Sigmoid colon (tissue), 6 donors: ENCODE measurements at regions not wholly inside any gene's neighbourhood (a gene's known extent, or its start where the extent isn't known, plus 50 kb on each side); places are given as distances from the start of the nearest gene placed in this dataset.

Experiments
- DNase-seq: peaks from one replicate; pipeline ENCODE4 v3.0.0-alpha.2; 2019
- H3K27ac ChIP-seq, 4 donors: fragments of 200-600 bp; sonication (generic); one replicate each; pipeline ENCODE4 v1.5.1; 2016 to 2019; ENCODE audit warnings: mild to moderate bottlenecking in 1 of 4
- H3K27me3 ChIP-seq, 3 donors: fragments of 200-600 bp; sonication (generic); one replicate each; pipeline ENCODE4 v1.5.1; 2019; ENCODE audit warnings: mild to moderate bottlenecking in 1 of 3
- H3K36me3 ChIP-seq, 4 donors: fragments of 200-600 bp; sonication (generic); one replicate each; pipeline ENCODE4 v1.5.1; 2016 to 2019
- H3K4me1 ChIP-seq, 4 donors: fragments of 200-600 bp; sonication (generic); one replicate each; pipeline ENCODE4 v1.5.1; 2017 to 2019
- H3K4me3 ChIP-seq, 4 donors: fragments of 200-600 bp; sonication (generic); one replicate each; pipeline ENCODE4 v1.5.1; 2017 to 2019; ENCODE audit warnings: mild to moderate bottlenecking in 2 of 4, moderate library complexity in 1 of 4
- H3K9me3 ChIP-seq, 4 donors: fragments of 200-600 bp in 3 of 4; sonication (generic) in 3 of 4; one replicate each; pipeline versions ENCODE4 v1.5.1 to v1.6.1; 2013 to 2019
- EP300 ChIP-seq, 4 donors: sonication (generic); formaldehyde crosslinking; IDR thresholded peaks; one replicate each; pipeline ENCODE4 v1.6.1; 2017; ENCODE audit warnings: antibody characterized with exemption in 4 of 4
- POLR2A ChIP-seq, 2 donors: fragments of 450-650 bp; IDR thresholded peaks; one replicate each; pipeline ENCODE4 v1.6.1; 2016; ENCODE audit warnings: antibody characterized with exemption in 2 of 2, mild to moderate bottlenecking in 2 of 2, moderate library complexity in 2 of 2
- POLR2AphosphoS5 ChIP-seq, 4 donors: sonication (generic); formaldehyde crosslinking; IDR thresholded peaks; one replicate each; pipeline ENCODE4 v1.6.1; 2017; ENCODE audit warnings: antibody characterized with exemption in 4 of 4
- WGBS, 2 donors: extraction: QIAGEN DNeasy Blood & Tissue Kit; methylation state at CpG; one replicate each; pipeline ENCODE4 v1.1.7; 2013; 5-methylcytosine and 5-hydroxymethylcytosine counted together
- intact Hi-C: fragments of 100-400 bp; cut with DNase I; formaldehyde crosslinking; loops from one replicate; pipeline ENCODE4 v1.15.1; 2023
- TF ChIP-seq, protein P1 (sequence below), 4 experiments: fragments of 450-650 bp in 3 of 4; fragments of 200-600 bp in 1 of 4; IDR thresholded peaks; one replicate each; pipeline ENCODE4 v1.5.1; 2016 to 2019; ENCODE audit warnings: antibody characterized with exemption in 4 of 4, mild to moderate bottlenecking in 3 of 4, moderate library complexity in 2 of 4
- donor health status: healthy with polysubstance abuse.
- donor health status: healthy.

DNA sequence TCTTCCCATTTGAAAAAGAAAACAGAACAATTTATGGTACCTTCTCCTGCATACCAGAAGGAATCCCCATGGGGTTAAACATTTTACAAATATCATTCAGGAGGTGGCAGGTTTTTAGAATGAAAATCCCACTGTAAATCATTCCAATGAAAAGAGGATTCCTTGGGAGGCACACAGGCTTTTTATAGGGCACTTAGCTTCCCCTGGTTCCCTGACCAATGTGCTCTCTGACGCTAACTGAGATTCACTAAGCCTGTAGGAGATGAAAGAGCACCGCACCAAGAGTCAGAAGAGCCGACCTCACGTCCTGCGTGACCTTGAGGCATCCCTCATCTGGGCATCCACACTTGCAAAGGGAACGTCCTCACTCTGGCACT, 82.5 kb downstream of the CMPK2 start:
- H3K4me1 ChIP-seq: peaks cover 0 to 12% (median 10%) of the 10 kb centered on the region in 4 donors
- WGBS, 2 donors: 71 to 83% methylated on average over 6 of the region's 6 CpGs

DNA sequence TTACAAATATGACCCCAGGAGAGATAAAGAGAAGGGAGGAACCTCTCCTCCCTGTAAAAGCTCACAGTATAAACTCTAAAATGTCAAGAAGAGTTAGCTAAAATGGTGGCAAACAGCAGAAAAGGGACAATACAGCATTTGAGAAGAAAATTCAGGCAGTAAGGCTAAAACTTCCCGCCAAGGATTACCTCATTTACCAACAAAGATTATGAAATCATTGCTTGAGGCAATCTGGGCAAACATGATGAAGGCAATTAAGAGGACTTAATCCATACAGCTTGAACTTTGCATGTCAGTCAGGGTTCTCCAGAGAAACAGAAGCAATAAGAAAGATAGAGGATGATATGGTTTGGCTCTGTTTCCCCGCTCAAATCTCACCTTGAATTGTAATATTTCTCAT, 81.4 kb downstream of the CMPK2 start:
- H3K4me3 ChIP-seq: no peak overlapping the region
- no peaks in the 10 kb centered on the region for H3K9me3 ChIP-seq
- DNase-seq: no peak
- H3K4me1 ChIP-seq: peaks cover 0 to 12% (median 10%) of the 10 kb centered on the region in 4 donors
- intact Hi-C loops: no loop called here
- H3K27me3 ChIP-seq: peaks cover 0 to 3% (median 0%) of the 10 kb centered on the region in 3 donors
- TF ChIP-seq EP300 (IDR thresholded peaks at IDR 0.05) (no peak), POLR2A (IDR thresholded peaks at IDR 0.05) (no peak), POLR2AphosphoS5 (IDR thresholded peaks at IDR 0.05) (no peak)
- TF ChIP-seq, protein P1, sequence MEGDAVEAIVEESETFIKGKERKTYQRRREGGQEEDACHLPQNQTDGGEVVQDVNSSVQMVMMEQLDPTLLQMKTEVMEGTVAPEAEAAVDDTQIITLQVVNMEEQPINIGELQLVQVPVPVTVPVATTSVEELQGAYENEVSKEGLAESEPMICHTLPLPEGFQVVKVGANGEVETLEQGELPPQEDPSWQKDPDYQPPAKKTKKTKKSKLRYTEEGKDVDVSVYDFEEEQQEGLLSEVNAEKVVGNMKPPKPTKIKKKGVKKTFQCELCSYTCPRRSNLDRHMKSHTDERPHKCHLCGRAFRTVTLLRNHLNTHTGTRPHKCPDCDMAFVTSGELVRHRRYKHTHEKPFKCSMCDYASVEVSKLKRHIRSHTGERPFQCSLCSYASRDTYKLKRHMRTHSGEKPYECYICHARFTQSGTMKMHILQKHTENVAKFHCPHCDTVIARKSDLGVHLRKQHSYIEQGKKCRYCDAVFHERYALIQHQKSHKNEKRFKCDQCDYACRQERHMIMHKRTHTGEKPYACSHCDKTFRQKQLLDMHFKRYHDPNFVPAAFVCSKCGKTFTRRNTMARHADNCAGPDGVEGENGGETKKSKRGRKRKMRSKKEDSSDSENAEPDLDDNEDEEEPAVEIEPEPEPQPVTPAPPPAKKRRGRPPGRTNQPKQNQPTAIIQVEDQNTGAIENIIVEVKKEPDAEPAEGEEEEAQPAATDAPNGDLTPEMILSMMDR (IDR thresholded peaks at IDR 0.05): no peak
- no peaks in the 10 kb centered on the region for H3K36me3 ChIP-seq
- WGBS, 2 donors: 60 to 85% methylated on average over 2 of the region's 2 CpGs
- no peak overlapping the region for H3K27ac ChIP-seq

More for the DNA sequence above, 82.5 kb downstream of the CMPK2 start:
- no peak for TF ChIP-seq EP300 (IDR thresholded peaks at IDR 0.05)
- no peak for TF ChIP-seq POLR2A (IDR thresholded peaks at IDR 0.05)
- no peak for TF ChIP-seq POLR2AphosphoS5 (IDR thresholded peaks at IDR 0.05)
- TF ChIP-seq, protein P1 (IDR thresholded peaks at IDR 0.05): no peak
- Histone ChIP-seq H3K36me3 (no peaks in the 10 kb centered on the region), H3K4me3 (no peak overlapping the region), H3K27ac (no peak overlapping the region), H3K27me3 (peaks cover 0 to 3% (median 0%) of the 10 kb centered on the region in 3 donors), H3K9me3 (no peaks in the 10 kb centered on the region)
- no peak for DNase-seq
- intact Hi-C loops: no loop called here

DNA sequence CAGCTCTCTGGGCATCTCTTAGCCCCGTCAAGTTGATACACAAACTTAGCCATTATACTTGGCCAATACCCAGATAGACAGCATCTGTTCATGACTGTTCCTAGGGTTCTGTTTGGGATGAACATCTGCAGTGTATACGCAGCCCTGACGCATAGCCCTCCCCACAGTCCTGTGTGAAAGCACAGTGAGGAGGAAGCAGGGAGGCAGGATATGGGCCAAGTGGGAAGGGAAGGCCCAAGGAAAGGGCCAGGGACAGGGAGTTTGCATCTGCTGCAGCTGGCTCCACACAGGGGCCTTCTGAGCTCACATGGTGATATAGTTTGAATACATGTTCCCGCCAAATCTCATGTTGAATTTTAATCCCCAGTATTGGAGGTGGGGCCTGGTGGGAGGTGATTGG, 80.2 kb downstream of the CMPK2 start:
- no peaks in the 10 kb centered on the region for H3K27me3 ChIP-seq
- H3K4me3 ChIP-seq: no peak overlapping the region
- peaks cover 0 to 10% (median 9%) of the 10 kb centered on the region in 4 donors for H3K4me1 ChIP-seq
- no peak for DNase-seq
- no peaks in the 10 kb centered on the region for H3K9me3 ChIP-seq
- intact Hi-C loops: no loop called here
- 62 to 66% methylated on average over 4 of the region's 4 CpGs for WGBS, 2 donors
- no peak overlapping the region for H3K27ac ChIP-seq
- no peaks in the 10 kb centered on the region for H3K36me3 ChIP-seq
- TF ChIP-seq, protein P1 (IDR thresholded peaks at IDR 0.05): no peak
- TF ChIP-seq POLR2A (IDR thresholded peaks at IDR 0.05) (no peak), EP300 (IDR thresholded peaks at IDR 0.05) (no peak), POLR2AphosphoS5 (IDR thresholded peaks at IDR 0.05) (no peak)

DNA sequence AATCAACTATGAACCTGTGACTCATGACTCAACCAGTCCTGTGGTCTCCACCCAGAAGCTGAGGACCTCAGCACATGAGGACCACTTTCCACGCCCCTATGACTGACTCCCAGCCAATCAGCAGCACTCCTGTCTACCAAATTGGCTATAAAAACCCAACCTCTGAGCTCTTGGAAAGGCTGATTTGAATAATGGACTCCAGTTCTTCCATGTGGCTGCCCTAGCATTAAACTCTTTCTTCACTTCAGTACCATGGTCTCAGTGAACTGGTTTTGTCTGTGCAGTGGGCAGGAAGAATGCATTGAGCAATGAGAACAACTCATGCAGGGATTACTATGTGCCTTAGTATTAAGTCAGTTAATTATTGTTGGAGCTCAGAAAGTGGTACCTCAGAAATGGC, 78.3 kb downstream of the CMPK2 start:
- TF ChIP-seq POLR2AphosphoS5 (IDR thresholded peaks at IDR 0.05) (no peak), POLR2A (IDR thresholded peaks at IDR 0.05) (no peak), EP300 (IDR thresholded peaks at IDR 0.05) (no peak)
- TF ChIP-seq, protein P1 (IDR thresholded peaks at IDR 0.05): no peak
- WGBS, 2 donors: 19 to 82% methylated on average over 1 of the region's 1 CpG

DNA sequence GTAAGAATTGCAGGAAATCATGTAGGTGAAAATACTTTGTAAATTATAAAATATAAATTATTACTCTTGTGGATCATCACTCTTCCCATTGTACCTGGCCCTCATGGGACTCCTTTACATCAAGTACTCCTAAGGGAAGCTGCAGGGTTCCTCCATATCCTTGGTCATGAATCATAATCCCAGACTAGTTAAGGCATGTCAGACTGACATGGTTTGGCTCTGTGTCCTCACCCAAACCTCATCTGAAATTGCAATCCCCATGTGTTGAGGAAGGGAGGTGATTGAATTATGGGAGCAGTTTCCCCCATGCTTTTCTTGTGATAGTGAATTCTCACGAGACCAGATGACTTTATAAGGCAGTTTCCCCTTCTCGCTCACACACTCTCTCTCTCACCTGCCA, 77.1 kb downstream of the CMPK2 start:
- H3K9me3 ChIP-seq: no peaks in the 10 kb centered on the region
- intact Hi-C loops: no loop called here
- no peaks in the 10 kb centered on the region for H3K27me3 ChIP-seq
- peaks cover 0 to 6% (median 1%) of the 10 kb centered on the region in 4 donors for H3K4me1 ChIP-seq
- no peak overlapping the region for H3K4me3 ChIP-seq
- no peak overlapping the region for H3K27ac ChIP-seq
- 78 to 80% methylated on average over 2 of the region's 2 CpGs for WGBS, 2 donors
- no peaks in the 10 kb centered on the region for H3K36me3 ChIP-seq
- TF ChIP-seq POLR2AphosphoS5 (IDR thresholded peaks at IDR 0.05) (no peak), POLR2A (IDR thresholded peaks at IDR 0.05) (no peak), EP300 (IDR thresholded peaks at IDR 0.05) (no peak)
- TF ChIP-seq, protein P1 (IDR thresholded peaks at IDR 0.05): no peak
- no peak for DNase-seq

More for the DNA sequence above, 78.3 kb downstream of the CMPK2 start:
- H3K27ac ChIP-seq: no peak overlapping the region
- H3K36me3 ChIP-seq: no peaks in the 10 kb centered on the region
- intact Hi-C loops: no loop called here
- H3K9me3 ChIP-seq: no peaks in the 10 kb centered on the region
- H3K27me3 ChIP-seq: no peaks in the 10 kb centered on the region
- no peak for DNase-seq
- no peaks in the 10 kb centered on the region for H3K4me1 ChIP-seq
- no peak overlapping the region for H3K4me3 ChIP-seq
